Hepatocyte (in vitro differentiated cells): ENCODE measurements at regions not wholly inside any gene's neighbourhood (a gene's known extent, or its start where the extent isn't known, plus 50 kb on each side); places are given as distances from the start of the nearest gene placed in this dataset.

ENCODE experiments used
- DNase-seq: peaks from one replicate; pipeline ENCODE4 v3.0.0-alpha.2; 2016; ENCODE audit warnings: low spot score
- H2AFZ ChIP-seq: fragments of 200-600 bp; sonication (generic); 2 replicates; pipeline ENCODE4 v1.6.0; 2016; ENCODE audit warnings: antibody characterized with exemption, mild to moderate bottlenecking
- H3K27ac ChIP-seq: fragments of 200-600 bp; sonication (generic); 2 replicates; pipeline ENCODE4 v1.5.1; 2016; ENCODE audit warnings: mild to moderate bottlenecking
- H3K27me3 ChIP-seq: fragments of 200-600 bp; sonication (generic); 2 replicates; pipeline ENCODE4 v1.6.1; 2016
- H3K36me3 ChIP-seq: fragments of 200-600 bp; sonication (generic); replicated peaks from 2 replicates; pipeline ENCODE4 v1.5.1; 2016; ENCODE audit warnings: low read depth; ENCODE audit not compliant: insufficient read depth
- H3K4me1 ChIP-seq: fragments of 200-600 bp; sonication (generic); 2 replicates; pipeline ENCODE4 v1.5.1; 2016; ENCODE audit warnings: mild to moderate bottlenecking, moderate library complexity; ENCODE audit not compliant: insufficient read depth
- H3K4me2 ChIP-seq: fragments of 200-600 bp; sonication (generic); 2 replicates; pipeline ENCODE4 v1.6.0; 2016
- H3K4me3 ChIP-seq: fragments of 200-600 bp; sonication (generic); 2 replicates; pipeline ENCODE4 v1.5.1; 2016; ENCODE audit warnings: mild to moderate bottlenecking
- H3K79me2 ChIP-seq: fragments of 200-600 bp; sonication (generic); 2 replicates; pipeline ENCODE4 v1.6.0; 2017; ENCODE audit warnings: mild to moderate bottlenecking
- H3K9me2 ChIP-seq: fragments of 200-600 bp; sonication (generic); replicated peaks from 2 replicates; pipeline ENCODE4 v1.6.0; 2017; ENCODE audit warnings: mild to moderate bottlenecking; ENCODE audit not compliant: insufficient read depth
- H3K9me3 ChIP-seq: fragments of 200-600 bp; sonication (generic); 2 replicates; pipeline ENCODE4 v1.5.1; 2016; ENCODE audit warnings: low read depth, mild to moderate bottlenecking
- H4K20me1 ChIP-seq: fragments of 200-600 bp; sonication (generic); 2 replicates; pipeline ENCODE4 v1.6.0; 2016; ENCODE audit warnings: mild to moderate bottlenecking; ENCODE audit not compliant: insufficient read depth, poor library complexity, severe bottlenecking
- EZH2 ChIP-seq: fragments of 200-600 bp; sonication (generic); IDR thresholded peaks from 2 replicates; pipeline ENCODE4 v1.6.1; 2016; ENCODE audit warnings: antibody characterized with exemption, mild to moderate bottlenecking, borderline replicate concordance
- EZH2phosphoT487 ChIP-seq: fragments of 200-600 bp; sonication (generic); IDR thresholded peaks from one replicate; pipeline ENCODE4 v1.6.1; 2018; ENCODE audit warnings: antibody characterized with exemption, mild to moderate bottlenecking, low read depth, moderate library complexity; ENCODE audit not compliant: unreplicated experiment, severe bottlenecking
- WGBS: methylation state at CpG from one replicate; pipeline ENCODE4 v1.1.6; 2016; ENCODE audit warnings: low lambda C conversion rate; ENCODE audit errors: missing lambda C conversion rate; 5-methylcytosine and 5-hydroxymethylcytosine counted together
- TF ChIP-seq, protein P1 (sequence below): fragments of 200-600 bp; sonication (generic); IDR thresholded peaks from 2 replicates; pipeline ENCODE4 v1.5.1; 2016; ENCODE audit warnings: antibody characterized with exemption, mild to moderate bottlenecking; ENCODE audit not compliant: poor library complexity

DNA sequence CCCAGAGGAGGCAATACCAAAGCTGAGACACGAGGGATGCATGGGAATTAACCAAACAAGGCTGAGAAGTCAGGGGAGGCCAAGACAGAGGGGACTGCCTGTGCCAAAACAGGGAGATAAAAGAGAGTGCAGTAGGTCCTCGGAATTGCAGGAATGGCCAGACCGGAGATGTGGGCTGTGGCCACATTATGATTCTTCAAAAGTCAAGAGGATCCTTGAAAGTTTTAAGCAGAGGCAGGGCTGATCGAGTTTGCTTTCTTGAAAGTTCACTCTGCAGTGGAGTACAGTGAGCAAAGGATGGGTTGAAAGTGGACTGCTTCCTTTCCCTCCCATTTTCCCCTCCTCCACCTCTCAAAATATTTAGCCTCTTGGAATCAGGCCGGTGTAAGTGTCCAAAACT is 73.9 kb upstream of the ADAMTS9 start:
- H3K27ac ChIP-seq: no peak overlapping the region
- no peak overlapping the region for H2AFZ ChIP-seq
- no peaks in the 10 kb centered on the region for H3K79me2 ChIP-seq
- WGBS: 76% methylated on average over 5 of the region's 5 CpGs
- no peak overlapping the region for H3K4me3 ChIP-seq
- no peaks in the 10 kb centered on the region for H3K9me2 ChIP-seq
- H3K4me1 ChIP-seq: peaks cover 3% of the 10 kb centered on the region
- no peaks in the 10 kb centered on the region for H3K36me3 ChIP-seq
- no peak for DNase-seq
- H3K4me2 ChIP-seq: no peak overlapping the region
- H3K27me3 ChIP-seq: no peaks in the 10 kb centered on the region
- no peak for TF ChIP-seq EZH2
- TF ChIP-seq, protein P1, sequence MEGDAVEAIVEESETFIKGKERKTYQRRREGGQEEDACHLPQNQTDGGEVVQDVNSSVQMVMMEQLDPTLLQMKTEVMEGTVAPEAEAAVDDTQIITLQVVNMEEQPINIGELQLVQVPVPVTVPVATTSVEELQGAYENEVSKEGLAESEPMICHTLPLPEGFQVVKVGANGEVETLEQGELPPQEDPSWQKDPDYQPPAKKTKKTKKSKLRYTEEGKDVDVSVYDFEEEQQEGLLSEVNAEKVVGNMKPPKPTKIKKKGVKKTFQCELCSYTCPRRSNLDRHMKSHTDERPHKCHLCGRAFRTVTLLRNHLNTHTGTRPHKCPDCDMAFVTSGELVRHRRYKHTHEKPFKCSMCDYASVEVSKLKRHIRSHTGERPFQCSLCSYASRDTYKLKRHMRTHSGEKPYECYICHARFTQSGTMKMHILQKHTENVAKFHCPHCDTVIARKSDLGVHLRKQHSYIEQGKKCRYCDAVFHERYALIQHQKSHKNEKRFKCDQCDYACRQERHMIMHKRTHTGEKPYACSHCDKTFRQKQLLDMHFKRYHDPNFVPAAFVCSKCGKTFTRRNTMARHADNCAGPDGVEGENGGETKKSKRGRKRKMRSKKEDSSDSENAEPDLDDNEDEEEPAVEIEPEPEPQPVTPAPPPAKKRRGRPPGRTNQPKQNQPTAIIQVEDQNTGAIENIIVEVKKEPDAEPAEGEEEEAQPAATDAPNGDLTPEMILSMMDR: no peak
- TF ChIP-seq EZH2phosphoT487: no peak
- no peaks in the 10 kb centered on the region for H4K20me1 ChIP-seq
- H3K9me3 ChIP-seq: no peaks in the 10 kb centered on the region

DNA sequence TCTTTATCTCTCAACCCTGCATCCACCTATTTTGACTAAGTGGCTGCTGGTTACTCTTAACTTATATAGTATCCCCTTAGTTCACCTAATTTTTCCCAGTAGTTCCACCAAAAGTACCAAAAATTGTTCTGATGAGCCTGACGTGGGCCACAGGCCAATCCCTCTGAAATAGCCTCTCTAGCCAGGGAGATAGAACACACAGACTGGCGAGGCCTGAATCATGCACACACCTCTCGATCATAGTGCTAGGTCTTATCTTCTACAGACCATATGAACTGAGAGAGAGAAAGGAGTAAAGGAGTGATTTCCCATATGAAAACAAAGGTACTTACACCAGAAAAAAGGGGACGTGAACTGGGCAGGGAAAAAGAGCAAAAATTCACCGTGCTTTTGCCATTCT is 72.5 kb upstream of the ADAMTS9 start:
- TF ChIP-seq EZH2 (no peak), EZH2phosphoT487 (no peak)
- TF ChIP-seq, protein P1: no peak
- 81% methylated on average over 5 of the region's 5 CpGs for WGBS
- Histone ChIP-seq H3K9me2 (no peaks in the 10 kb centered on the region), H3K79me2 (no peaks in the 10 kb centered on the region), H3K36me3 (no peaks in the 10 kb centered on the region), H3K4me3 (no peak overlapping the region), H3K4me1 (peaks cover 3% of the 10 kb centered on the region), H3K27me3 (no peaks in the 10 kb centered on the region), H3K4me2 (no peak overlapping the region), H2AFZ (no peak overlapping the region), H3K9me3 (no peaks in the 10 kb centered on the region), H4K20me1 (no peaks in the 10 kb centered on the region), H3K27ac (no peak overlapping the region)
- DNase-seq: no peak

DNA sequence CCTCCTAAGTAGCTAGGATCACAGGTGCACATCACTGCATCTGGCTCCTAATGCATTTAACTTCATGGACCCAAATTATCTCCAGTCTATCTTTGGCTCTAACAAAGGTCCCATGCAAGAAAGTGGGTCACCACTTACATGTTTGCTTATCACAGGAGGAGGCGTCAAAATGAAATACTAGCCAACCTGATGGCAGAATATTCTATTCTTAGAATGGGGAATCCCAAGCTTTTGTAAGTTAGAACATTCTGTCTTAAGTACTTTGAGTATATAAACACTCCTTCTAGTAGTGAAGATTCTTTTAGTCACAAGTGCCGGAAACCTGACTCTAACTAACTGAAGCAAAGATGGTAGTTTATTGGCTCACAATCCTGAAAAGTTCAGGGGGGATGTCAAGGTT is 72.0 kb upstream of the ADAMTS9 start:
- Histone ChIP-seq H3K9me2 (no peaks in the 10 kb centered on the region), H3K27ac (no peak overlapping the region), H2AFZ (no peak overlapping the region), H3K4me3 (no peak overlapping the region), H3K36me3 (no peaks in the 10 kb centered on the region), H3K79me2 (no peaks in the 10 kb centered on the region), H3K27me3 (no peaks in the 10 kb centered on the region), H4K20me1 (no peaks in the 10 kb centered on the region), H3K4me1 (peaks cover 3% of the 10 kb centered on the region), H3K4me2 (no peak overlapping the region), H3K9me3 (no peaks in the 10 kb centered on the region)
- TF ChIP-seq, protein P1: no peak
- TF ChIP-seq EZH2phosphoT487 (no peak), EZH2 (no peak)
- no peak for DNase-seq
- WGBS: 97% methylated on average over 2 of the region's 2 CpGs
